ENCODE measurements at regions not wholly inside any gene's neighbourhood (a gene's known extent, or its start where the extent isn't known, plus 50 kb on each side); places are given as distances from the start of the nearest gene placed in this dataset.
A peak's percentile ranks its signal among the peaks of the same experiment; 100 is the strongest.

GRCh38 chr22:19593991-19594569, 69.9 kb upstream of the CLDN5 start:
- DNase-seq (no peak), ATAC-seq (no peak)
- no peaks in the 10 kb centered on the region for H3K9me3 ChIP-seq
- in situ Hi-C loops (cut with MboI; ENCODE audit: low sequenced_read_pairs in 4 of 4) (no loop called here), intact Hi-C loops (cut with DNase I; ENCODE audit: low total_unique reads) (no loop called here)
- no peaks in the 10 kb centered on the region for H3K27me3 ChIP-seq
- H3K36me3 ChIP-seq, result no peaks in the 10 kb centered on the region
- TF ChIP-seq POLR2A (IDR thresholded peaks at IDR 0.05), result no peak
- TF ChIP-seq, protein P1, sequence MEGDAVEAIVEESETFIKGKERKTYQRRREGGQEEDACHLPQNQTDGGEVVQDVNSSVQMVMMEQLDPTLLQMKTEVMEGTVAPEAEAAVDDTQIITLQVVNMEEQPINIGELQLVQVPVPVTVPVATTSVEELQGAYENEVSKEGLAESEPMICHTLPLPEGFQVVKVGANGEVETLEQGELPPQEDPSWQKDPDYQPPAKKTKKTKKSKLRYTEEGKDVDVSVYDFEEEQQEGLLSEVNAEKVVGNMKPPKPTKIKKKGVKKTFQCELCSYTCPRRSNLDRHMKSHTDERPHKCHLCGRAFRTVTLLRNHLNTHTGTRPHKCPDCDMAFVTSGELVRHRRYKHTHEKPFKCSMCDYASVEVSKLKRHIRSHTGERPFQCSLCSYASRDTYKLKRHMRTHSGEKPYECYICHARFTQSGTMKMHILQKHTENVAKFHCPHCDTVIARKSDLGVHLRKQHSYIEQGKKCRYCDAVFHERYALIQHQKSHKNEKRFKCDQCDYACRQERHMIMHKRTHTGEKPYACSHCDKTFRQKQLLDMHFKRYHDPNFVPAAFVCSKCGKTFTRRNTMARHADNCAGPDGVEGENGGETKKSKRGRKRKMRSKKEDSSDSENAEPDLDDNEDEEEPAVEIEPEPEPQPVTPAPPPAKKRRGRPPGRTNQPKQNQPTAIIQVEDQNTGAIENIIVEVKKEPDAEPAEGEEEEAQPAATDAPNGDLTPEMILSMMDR (IDR thresholded peaks at IDR 0.05 in 4 of 5, conservative IDR thresholded peaks at IDR 0.05 in 1 of 5), result no peak
- H3K4me3 ChIP-seq, result no peak overlapping the region
- no peaks in the 10 kb centered on the region for H3K4me1 ChIP-seq
- H3K27ac ChIP-seq, result no peak overlapping the region

GRCh38 chr22:19595532-19595931, 71.3 kb upstream of the CLDN5 start:
- Histone ChIP-seq H3K4me3 (no peak overlapping the region), H3K9me3 (no peaks in the 10 kb centered on the region), H3K4me1 (peaks cover 0 to 3% of the 10 kb centered on the region in 2 donors), H3K27me3 (no peaks in the 10 kb centered on the region), H3K36me3 (no peaks in the 10 kb centered on the region), H3K27ac (no peak overlapping the region)
- intact Hi-C loops (cut with DNase I; ENCODE audit: low total_unique reads), result no loop called here
- TF ChIP-seq POLR2A (IDR thresholded peaks at IDR 0.05), result no peak
- TF ChIP-seq, protein P1 (IDR thresholded peaks at IDR 0.05 in 4 of 5, conservative IDR thresholded peaks at IDR 0.05 in 1 of 5), result no peak
- ATAC-seq (no peak), DNase-seq (no peak)
- in situ Hi-C loops (cut with MboI; ENCODE audit: low sequenced_read_pairs in 4 of 4), result no loop called here

- Histone ChIP-seq H3K4me3 (no peak overlapping the region), H3K27me3 (no peaks in the 10 kb centered on the region), H3K27ac (no peak overlapping the region), H3K4me1 (peaks cover 0 to 3% of the 10 kb centered on the region in 2 donors), H3K36me3 (no peaks in the 10 kb centered on the region), H3K9me3 (no peaks in the 10 kb centered on the region)
- in situ Hi-C loops (cut with MboI; ENCODE audit: low sequenced_read_pairs in 4 of 4) (no loop called here), intact Hi-C loops (cut with DNase I; ENCODE audit: low total_unique reads) (no loop called here)
- ATAC-seq (no peak), DNase-seq (no peak)
- TF ChIP-seq POLR2A (IDR thresholded peaks at IDR 0.05), result no peak
- TF ChIP-seq, protein P1 (IDR thresholded peaks at IDR 0.05 in 4 of 5, conservative IDR thresholded peaks at IDR 0.05 in 1 of 5), result no peak
Measured at GRCh38 chr22:19596680-19597398, 72.6 kb upstream of the CLDN5 start.

DNA sequence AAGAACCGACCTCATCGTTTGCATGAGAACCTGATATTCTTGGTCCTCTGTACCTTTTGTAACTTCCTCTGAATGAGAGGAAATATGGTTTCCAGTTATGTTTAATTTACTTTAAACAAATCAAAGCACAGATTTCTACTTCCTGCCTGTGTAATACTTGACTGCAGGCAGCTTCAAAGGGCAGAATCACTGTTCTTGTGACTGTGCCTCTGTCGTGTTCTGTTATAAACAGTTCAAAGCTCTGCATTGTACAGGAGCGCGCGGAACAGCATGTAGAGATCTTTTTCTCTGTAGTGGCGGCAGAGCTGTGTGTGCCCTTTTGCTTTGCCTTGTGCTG, 73.2 kb upstream of the CLDN5 start:
- H3K9me3 ChIP-seq, result no peaks in the 10 kb centered on the region
- DNase-seq (no peak), ATAC-seq (no peak)
- in situ Hi-C loops (cut with MboI; ENCODE audit: low sequenced_read_pairs in 4 of 4) (no loop called here), intact Hi-C loops (cut with DNase I; ENCODE audit: low total_unique reads) (no loop called here)
- H3K4me3 ChIP-seq, result no peak overlapping the region
- no peaks in the 10 kb centered on the region for H3K27me3 ChIP-seq
- H3K4me1 ChIP-seq, result peaks cover 0 to 3% of the 10 kb centered on the region in 2 donors
- H3K27ac ChIP-seq, result peak overlapping the region in 1 of 4 donors; percentile 1
- H3K36me3 ChIP-seq, result no peaks in the 10 kb centered on the region
- TF ChIP-seq, protein P1 (IDR thresholded peaks at IDR 0.05 in 4 of 5, conservative IDR thresholded peaks at IDR 0.05 in 1 of 5), result no peak

All from gastrocnemius medialis (tissue), 4 donors.